ENCODE measurements at regions not wholly inside any gene's neighbourhood (a gene's known extent, or its start where the extent isn't known, plus 50 kb on each side); places are given as distances from the start of the nearest gene placed in this dataset.

- Histone ChIP-seq H3K9me3 (ENCODE audit: control insufficient read depth, insufficient read depth, low read length) (peaks cover 85% of the 10 kb centered on the region), H3K4me3 (ENCODE audit: insufficient read depth, low read depth, low read length) (no peak overlapping the region), H4K8ac (ENCODE audit: low read depth in 2 of 2, low read length in 2 of 2) (no peak overlapping the region), H3K4ac (ENCODE audit: low read depth, low read length) (no peak overlapping the region), H3K18ac (ENCODE audit: low read depth, low read length) (no peak overlapping the region), H3K4me2 (ENCODE audit: low read depth, low read length) (no peak overlapping the region), H3K9me1 (ENCODE audit: insufficient read depth, low read length) (no peaks in the 10 kb centered on the region), H2AFZ (replicated peaks; ENCODE audit: low read length, poor library complexity) (peak overlapping the region; percentile 11), H2BK20ac (ENCODE audit: low read depth, low read length) (no peak overlapping the region), H3K27ac (ENCODE audit: insufficient read depth, low read length) (no peak overlapping the region), H2AK9ac (replicated peaks; ENCODE audit: low read depth, low read length, poor library complexity) (no peak overlapping the region), H4K5ac (ENCODE audit: low read depth, low read length) (no peak overlapping the region), H3K14ac (replicated peaks; ENCODE audit: low read depth, low read length) (no peak overlapping the region), H3K36me3 (ENCODE audit: control insufficient read depth, insufficient read depth, low read length) (no peaks in the 10 kb centered on the region), H2BK5ac (ENCODE audit: low read depth, low read length, poor library complexity, severe bottlenecking) (no peak overlapping the region), H3K27me3 (ENCODE audit: control insufficient read depth, insufficient read depth, low read length) (no peaks in the 10 kb centered on the region), H4K20me1 (ENCODE audit: insufficient read depth, low read length) (no peaks in the 10 kb centered on the region), H2BK15ac (ENCODE audit: low read depth, low read length) (no peak overlapping the region), H3K79me1 (ENCODE audit: low read depth in 1 of 2, low read length in 2 of 2) (no peaks in the 10 kb centered on the region), H4K91ac (ENCODE audit: insufficient read depth, low read depth, low read length) (no peak overlapping the region), H3K4me1 (ENCODE audit: control insufficient read depth, insufficient read depth, low read length) (no peaks in the 10 kb centered on the region), H3K56ac (ENCODE audit: extremely low read depth, insufficient read depth, low read length) (no peak overlapping the region), H2AK5ac (ENCODE audit: low read depth, low read length) (no peak overlapping the region), H3K9ac (ENCODE audit: low read depth, low read length) (no peak overlapping the region), H3K23ac (ENCODE audit: low read depth, low read length) (no peak overlapping the region), H2BK120ac (ENCODE audit: low read depth, low read length) (no peak overlapping the region)
- ChIA-PET POLR2A (ENCODE audit: unreplicated experiment) (no interaction called here), CTCF (no interaction called here)
- BruUV-seq (replicated peaks): no TSS peak
- no peak for TF ChIP-seq RAD21 (IDR thresholded peaks at IDR 0.05; ENCODE audit: low read length)
- TF ChIP-seq RCOR1 (IDR thresholded peaks at IDR 0.05; ENCODE audit: insufficient replicate concordance, low read length): no peak
- TF ChIP-seq CTCF (conservative IDR thresholded peaks at IDR 0.05; ENCODE audit: low read depth, low read length): no peak
- no peak for TF ChIP-seq CHD1 (IDR thresholded peaks at IDR 0.05; ENCODE audit: low read depth, low read length)
- no peak for TF ChIP-seq FOS (IDR thresholded peaks at IDR 0.05; ENCODE audit: low read depth, low read length)
- TF ChIP-seq ELK1 (IDR thresholded peaks at IDR 0.05; ENCODE audit: borderline replicate concordance, low read depth, low read length): no peak
- no peak for TF ChIP-seq CEBPB (IDR thresholded peaks at IDR 0.05; ENCODE audit: low read depth, low read length)
- TF ChIP-seq RFX5 (IDR thresholded peaks at IDR 0.05; ENCODE audit: low read depth, low read length): no peak
- TF ChIP-seq MAFK (IDR thresholded peaks at IDR 0.05; ENCODE audit: low read depth, low read length): no peak
- TF ChIP-seq MXI1 (IDR thresholded peaks at IDR 0.05; ENCODE audit: borderline replicate concordance, low read depth, low read length): no peak
- TF ChIP-seq SMC3 (IDR thresholded peaks at IDR 0.05; ENCODE audit: low read depth, low read length): no peak
- TF ChIP-seq BHLHE40 (IDR thresholded peaks at IDR 0.05; ENCODE audit: low read depth, low read length): no peak
- no peak for TF ChIP-seq POLR2A (IDR thresholded peaks at IDR 0.05; ENCODE audit: low read depth, low read length)
- DNase-seq (no peak), ATAC-seq (ENCODE audit: low read depth) (no peak)
- intact Hi-C loops (cut with micrococcal nuclease): no loop called here
- no CpG with 5 or more reads among the region's 9 CpGs for WGBS, 2 experiments (ENCODE audit: extremely low coverage in 2 of 2, insufficient read length in 1 of 2)
- in situ Hi-C loops (cut with MboI; ENCODE audit: low sequenced_read_pairs): no loop called here
- dilution Hi-C loops (cut with HindIII; ENCODE audit: low sequenced_read_pairs, unreplicated experiment): no loop called here
These were observed 228.9 kb downstream of the SNRPN start for GRCh38 chr15:25183581-25184251.
